NOMO-1 (cell line): ENCODE measurements at regions not wholly inside any gene's neighbourhood (a gene's known extent, or its start where the extent isn't known, plus 50 kb on each side); places are given as distances from the start of the nearest gene placed in this dataset.

Source experiments
- DNase-seq, 2 experiments: peaks; one replicate each; lab custom pipeline; 2025; ENCODE audit not compliant: unreplicated experiment in 2 of 2; lab: John Stamatoyannopoulos, UW

DNA sequence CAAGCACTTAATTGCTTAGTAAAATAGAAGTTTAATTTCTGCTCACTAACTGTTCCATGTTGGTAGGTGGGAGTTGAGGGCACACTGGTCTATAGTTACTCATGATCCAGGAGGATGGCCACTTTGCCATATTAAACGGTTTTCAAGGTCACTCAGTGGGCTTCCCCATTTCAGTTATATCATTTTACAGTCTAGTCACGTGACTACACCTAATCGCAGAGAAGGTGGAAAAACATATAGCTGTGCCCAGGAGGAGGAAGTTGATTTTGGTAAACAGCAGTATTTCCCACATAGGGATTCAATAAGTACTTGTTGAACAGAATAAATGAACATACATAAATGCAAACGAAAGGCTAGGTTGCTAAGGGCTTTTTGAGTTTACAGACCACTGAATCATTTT is 541.1 kb upstream of the CAMK1G start:
- peak in 1 of 2 experiments; percentile 3 for DNase-seq

DNA sequence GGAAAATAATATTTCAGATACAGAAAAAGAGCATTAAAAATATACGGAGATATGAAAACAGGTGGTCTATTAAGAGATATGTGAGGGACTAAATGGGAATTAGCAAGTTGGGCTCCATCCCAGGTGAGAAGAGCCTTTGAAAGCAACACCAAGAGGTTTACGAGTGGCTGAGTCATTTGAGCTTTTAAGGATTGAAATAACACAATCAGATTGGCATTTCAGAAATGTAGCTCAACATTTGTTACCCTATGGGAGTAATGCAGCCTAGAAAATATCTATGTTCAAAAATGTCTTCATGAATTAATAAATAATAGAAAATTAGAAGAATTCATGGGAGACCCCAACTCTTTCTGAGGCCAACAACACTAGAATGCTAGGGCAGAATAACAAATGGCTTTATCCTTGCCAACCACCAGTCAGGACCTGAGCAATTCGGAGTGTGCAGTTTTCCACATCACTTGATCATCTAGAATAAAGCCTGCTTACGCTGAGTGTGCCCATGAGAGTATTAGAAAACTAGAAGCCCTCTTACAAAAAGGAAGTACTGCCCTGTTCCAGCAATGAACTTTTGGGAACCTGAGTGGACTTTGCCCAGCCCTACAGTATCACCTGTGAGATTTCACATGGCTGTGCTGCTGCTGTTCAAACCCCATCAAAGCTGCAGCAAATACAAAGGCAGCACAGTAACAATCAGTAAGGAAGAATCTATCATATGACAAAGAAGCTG is 538.0 kb upstream of the CAMK1G start:
- DNase-seq, result no peak

- DNase-seq, result no peak
These were observed 537.5 kb upstream of the CAMK1G start for GRCh38 chr1:209046058-209046417.

DNA sequence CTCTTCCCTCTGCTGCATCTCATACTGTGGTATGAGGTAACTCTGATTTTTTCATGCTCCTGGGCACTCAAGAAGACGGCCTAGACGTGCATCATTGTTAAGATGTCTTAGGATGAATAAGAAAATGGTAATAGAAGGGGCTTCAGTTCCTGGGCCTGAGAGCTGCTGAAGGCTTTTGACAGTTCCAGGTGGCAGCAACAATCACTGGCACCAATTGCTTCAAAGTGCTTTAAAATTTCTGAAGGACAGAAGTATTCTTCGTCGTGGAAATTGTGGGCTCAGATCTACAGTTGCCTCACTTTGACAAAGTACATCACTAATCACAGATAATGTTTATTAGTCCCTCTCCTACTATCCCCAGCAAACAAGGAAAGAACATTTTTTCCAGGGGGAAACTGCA is 536.6 kb upstream of the CAMK1G start:
- DNase-seq, result no peak

DNA sequence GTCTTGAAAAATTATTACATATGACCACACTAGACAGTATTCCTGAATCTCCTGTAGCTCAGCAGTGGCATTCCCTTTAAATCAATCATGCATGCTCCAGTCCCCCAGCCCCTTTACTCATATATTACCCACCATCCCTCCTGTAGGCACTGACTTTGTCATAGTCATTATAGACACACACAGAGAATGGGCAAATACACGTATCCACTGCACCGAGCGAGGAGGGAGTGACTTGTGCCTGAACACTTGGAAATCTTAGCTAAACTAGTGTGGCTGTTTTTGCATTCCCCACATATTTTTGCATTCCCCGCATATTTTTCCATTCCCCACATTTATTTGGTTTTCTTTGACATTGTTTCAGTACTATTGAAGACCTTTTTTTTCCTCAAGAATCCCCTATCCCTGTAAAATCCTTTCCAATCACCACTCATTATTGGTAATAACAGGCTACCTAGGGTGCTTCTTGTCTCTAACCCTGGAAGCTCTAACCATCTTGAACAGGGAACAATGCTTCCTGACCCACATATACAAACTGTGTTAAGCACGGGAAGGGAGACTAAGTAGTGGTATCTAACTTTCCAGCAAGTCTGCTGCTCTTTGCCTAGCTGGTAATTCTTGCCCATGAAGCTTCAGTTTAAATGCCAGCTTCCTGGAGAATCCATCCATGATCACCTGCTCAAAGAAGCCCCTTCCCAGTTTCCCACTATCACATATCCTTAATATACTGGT is 534.4 kb upstream of the CAMK1G start:
- DNase-seq, result no peak

GRCh38 chr1:209051570-209051969 is 531.9 kb upstream of the CAMK1G start:
- DNase-seq, result no peak

GRCh38 chr1:209053587-209053986 is 529.9 kb upstream of the CAMK1G start:
- no peak for DNase-seq

GRCh38 chr1:209057083-209057482 is 526.4 kb upstream of the CAMK1G start:
- DNase-seq, result no peak

- DNase-seq, result no peak
These were observed 525.6 kb upstream of the CAMK1G start for GRCh38 chr1:209057901-209058300.

GRCh38 chr1:209059376-209059775 is 524.1 kb upstream of the CAMK1G start:
- DNase-seq, result no peak

DNA sequence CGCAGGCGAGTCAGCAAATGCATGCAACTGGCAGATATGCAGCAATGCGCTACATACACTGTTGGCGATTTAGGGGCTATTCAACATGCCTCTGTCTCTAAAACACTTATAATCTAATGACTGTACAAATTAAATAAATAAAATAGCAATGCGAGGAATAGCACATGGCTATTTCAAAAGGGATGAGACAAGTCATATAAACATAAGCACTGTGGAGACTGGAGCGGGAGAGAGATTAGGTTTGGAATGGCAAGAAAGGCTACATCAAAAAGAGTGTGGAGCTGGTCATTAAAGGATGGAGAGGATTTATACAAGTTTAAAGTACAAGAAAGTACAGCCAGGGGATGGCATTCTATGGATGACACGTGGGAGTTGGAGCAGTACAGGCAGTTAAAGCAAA is 523.5 kb upstream of the CAMK1G start:
- DNase-seq, result no peak

DNA sequence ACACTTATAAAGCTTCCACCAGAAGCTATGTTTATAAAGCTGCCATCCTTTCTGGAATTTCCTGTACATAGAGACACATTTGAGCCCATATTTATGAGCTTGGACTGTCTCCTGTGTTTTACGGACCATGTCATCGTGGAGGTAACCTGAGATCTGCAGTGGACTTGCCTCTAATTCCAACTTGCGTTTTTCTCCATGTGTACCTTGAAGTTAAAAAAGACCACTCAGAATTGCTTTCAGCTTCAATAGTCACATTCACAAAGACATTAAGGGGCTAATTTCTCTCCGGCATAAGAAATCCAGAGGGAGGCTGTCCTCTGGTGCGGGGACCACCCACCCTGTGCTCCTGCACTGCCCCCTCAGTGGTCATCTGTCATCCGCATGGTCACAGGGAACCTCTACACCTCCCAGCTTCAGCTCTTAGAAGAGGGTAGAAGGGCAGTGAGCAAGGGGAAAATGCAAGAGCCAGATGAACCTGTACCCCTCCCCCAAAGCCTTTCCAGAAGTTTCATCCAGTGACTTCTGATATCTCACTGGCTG is 521.4 kb upstream of the CAMK1G start:
- no peak for DNase-seq

DNA sequence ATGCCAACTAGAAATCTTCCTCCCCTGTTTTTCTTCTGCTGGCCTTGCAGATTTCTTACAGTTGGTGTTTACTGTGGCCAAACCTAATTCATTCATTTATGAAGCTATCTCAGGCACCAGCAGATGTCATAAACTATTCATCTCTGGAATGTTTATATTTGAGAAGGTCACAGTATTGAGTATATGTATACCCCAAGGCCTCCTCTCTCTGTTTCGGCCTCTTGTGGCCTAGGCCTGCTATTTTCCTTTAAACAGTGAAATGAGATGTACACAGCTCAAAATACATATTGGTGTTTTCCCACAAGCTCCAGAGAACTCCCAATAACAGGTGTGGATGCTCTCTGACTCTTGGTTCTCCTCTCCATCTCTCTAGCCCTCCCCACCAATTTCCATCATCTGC is 520.7 kb upstream of the CAMK1G start:
- DNase-seq, result no peak

- DNase-seq, result peak in 1 of 2 experiments; percentile 21
These were observed 519.5 kb upstream of the CAMK1G start for GRCh38 chr1:209063767-209064659.

DNA sequence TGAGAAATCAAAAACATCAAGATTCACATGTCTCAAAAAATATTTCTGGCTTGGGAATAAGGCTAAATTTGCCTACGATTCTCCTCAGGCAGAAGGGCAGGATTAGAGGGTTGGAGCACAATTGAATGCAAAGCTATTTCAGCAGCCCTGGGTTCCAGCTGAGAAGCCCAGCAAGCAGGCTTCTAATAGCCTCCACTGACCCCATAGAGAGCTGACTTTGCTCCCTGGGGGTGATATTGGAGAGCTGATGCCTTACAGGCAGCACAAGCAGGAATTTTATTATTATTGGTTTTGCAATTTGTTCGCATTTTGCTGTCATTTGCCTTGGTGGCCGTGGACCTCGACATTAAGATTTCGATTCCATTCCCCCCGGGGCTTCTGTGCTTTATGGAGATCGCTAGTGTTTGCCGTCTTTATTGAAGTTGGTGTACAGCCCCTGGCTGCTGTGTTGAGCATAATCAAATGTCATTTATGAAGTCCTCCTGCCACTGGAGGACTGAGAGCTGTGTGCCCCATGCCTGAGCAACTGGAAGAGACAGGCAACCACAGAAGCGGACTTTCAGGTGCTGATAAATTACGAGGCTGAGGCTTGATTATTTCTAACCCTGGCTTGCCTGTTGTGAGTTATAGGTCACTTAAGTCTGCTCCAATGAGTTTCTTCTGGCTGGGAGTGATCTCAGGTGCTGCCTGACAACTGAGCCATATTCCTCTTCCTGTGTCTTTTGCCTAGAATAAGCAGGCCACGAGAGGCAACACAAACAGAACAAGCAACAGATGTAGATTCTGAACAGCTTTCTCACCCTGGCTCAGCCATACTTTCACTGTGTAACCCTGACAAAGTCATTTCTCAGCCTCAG is 518.4 kb upstream of the CAMK1G start:
- no peak for DNase-seq

DNA sequence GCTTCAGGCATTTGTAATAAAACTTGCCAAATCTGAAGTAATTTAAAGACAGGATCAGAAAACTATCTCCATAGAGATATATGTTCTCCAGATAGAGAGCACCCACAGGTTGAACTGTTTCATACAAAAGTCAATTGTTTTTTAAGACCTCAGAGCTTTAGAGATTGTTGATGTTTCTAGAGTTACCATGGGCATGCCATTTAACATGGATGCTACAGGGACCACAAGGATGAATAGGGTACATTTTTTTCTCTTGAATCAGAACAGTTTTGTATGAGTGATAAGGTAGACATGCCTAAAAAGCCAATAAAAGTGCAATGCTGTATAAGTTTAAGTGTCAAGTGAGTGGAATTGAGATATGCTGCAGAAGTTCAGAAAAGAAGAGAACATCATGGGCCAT is 511.0 kb upstream of the CAMK1G start:
- no peak for DNase-seq

GRCh38 chr1:209073879-209074278 is 509.6 kb upstream of the CAMK1G start:
- DNase-seq, result no peak

DNA sequence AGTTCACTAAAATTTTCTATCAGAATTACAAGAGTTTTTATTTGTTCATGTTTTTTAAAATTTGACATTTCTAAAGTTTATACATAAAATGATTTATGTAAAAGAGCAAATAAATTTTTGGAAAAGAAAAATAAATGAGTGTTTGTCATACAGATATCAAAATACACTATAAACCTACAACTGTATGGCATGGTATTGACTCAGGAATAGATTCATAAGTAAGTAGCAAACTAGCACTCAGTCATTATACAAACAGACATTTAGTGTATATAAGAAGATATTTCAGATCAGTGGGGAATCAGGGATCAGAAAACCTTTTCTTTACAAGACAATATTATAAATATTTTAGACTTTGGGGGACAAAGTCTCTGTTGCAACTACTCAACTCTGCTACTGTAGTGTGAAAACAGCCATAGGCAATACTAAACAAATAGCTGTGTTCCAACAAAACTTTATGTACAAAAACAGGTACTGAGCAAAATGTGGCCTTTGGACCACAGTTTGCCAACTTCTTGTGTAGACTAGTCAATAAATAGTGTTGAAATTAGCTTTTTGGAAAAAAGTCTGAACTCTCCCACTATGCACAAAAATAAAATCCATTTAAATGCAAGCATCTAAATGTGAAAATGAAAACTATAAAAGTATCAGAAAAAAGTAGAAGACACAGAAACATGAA is 508.8 kb upstream of the CAMK1G start:
- DNase-seq, result no peak

DNA sequence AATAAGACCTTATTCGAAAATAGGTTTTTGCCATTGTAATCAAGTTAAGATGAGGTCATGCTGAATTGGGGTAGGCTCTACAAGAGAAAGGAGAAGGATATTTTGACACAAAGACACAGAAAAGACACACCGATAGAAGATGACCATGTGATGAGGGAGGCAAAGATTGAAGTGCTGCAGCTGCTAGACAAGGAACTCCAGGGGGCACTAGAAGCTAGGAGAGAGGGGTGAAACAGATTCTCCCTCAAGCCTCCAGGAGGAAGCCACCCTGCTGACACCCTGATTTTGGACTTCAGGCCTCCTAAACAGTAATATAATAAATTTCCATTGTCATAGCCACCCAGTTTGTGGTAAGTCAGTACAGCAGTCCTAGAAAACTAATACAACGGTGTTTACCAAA is 506.8 kb upstream of the CAMK1G start:
- DNase-seq, result peak in 1 of 2 experiments; percentile 4
